AG09309 (cell line): ENCODE measurements at regions not wholly inside any gene's neighbourhood (a gene's known extent, or its start where the extent isn't known, plus 50 kb on each side); places are given as distances from the start of the nearest gene placed in this dataset.

Experiments
- DNase-seq: peaks from one replicate; pipeline ENCODE4 v3.0.0-alpha.2; 2010; ENCODE audit warnings: low read depth
- H3K4me3 ChIP-seq: 2 replicates; pipeline ENCODE4 v1.5.1; 2011; ENCODE audit warnings: mild to moderate bottlenecking, low read depth, low read length, moderate library complexity; ENCODE audit not compliant: control insufficient read depth
- CTCF ChIP-seq: IDR thresholded peaks from 2 replicates; pipeline ENCODE4 v1.5.1; 2011; ENCODE audit warnings: mild to moderate bottlenecking, low read depth, low read length, inconsistent platforms; ENCODE audit not compliant: insufficient read depth, control insufficient read depth; ENCODE audit errors: missing control alignments

DNA sequence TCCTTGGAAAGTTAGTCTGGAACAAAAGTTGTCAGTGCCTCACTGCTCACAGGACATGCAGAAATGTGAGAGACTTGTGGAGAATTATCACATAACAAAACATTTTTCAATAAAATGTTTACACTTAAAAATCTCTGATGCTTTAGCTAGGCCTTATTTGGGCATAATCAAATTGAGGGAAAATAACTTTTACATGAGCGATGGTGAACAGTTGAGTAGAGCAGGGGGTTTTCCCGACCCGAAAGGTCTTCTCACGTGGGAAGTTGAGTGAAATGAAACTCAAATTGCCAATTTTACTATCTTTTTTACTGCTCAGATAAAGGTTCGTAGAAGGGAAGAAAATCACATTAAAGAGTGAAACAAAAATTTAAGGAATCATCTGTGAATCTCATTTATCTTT is 465.6 kb downstream of the MTX2 start:
- TF ChIP-seq CTCF, result no peak
- no peak overlapping the region for H3K4me3 ChIP-seq
- no peak for DNase-seq

GRCh38 chr2:176742271-176742670 is 470.3 kb upstream of the HNRNPA3 start:
- no peak overlapping the region for H3K4me3 ChIP-seq
- TF ChIP-seq CTCF, result no peak
- DNase-seq, result no peak

DNA sequence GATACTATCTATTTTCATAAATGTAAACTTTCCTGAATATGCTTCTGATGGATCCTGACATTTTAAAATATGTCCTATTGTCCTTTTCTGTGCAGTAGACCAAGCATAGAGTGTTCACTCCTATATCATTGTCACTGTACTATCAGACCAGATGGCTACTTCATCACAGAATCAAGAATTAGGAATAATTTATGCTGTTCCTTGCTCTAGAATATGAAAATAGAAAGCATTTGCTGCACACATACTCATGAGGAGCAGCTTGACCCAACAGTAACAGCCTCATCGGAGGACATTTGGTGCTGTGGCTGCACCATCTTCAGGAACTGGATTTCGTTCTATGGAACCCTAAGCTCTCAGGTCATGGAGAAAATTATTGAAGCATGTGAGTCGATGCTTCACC is 468.9 kb upstream of the HNRNPA3 start:
- TF ChIP-seq CTCF, result no peak
- H3K4me3 ChIP-seq, result no peak overlapping the region
- DNase-seq, result no peak

- H3K4me3 ChIP-seq, result no peak overlapping the region
- TF ChIP-seq CTCF, result no peak
Measured at GRCh38 chr2:176744146-176744545, 468.4 kb upstream of the HNRNPA3 start.

DNA sequence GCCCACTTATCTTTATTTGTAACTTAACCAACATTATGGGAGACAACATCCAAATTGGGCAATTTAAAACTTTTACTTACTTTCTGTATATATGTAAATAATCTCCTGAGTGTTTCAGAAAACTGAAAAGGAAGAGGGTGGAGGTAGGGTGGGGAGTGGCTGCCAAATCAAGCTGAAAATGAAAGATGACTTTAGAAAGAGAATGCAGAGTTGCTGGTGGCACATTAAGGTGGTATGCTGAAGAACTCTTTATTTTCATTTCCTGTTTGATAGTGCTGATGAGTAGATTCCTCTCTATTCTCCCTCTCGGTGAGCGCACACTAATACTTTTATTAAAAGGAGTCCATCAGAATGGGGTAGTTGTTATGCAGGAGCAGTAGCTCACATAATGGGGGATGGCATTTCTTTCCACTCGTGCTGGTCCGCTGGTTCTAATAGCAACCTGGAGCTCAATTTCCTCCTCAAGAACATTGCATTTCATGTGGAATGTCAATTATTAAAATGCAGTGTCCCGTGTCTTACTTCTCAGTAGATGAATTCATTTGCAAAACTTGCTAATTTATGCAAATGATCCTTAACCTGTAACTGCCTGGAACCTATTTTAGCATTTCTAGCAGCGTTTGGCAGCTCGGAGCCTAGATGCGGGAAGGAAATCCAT is 466.9 kb upstream of the HNRNPA3 start:
- no peak for DNase-seq
- H3K4me3 ChIP-seq, result no peak overlapping the region
- no peak for TF ChIP-seq CTCF

More at GRCh38 chr2:176744146-176744545, 468.4 kb upstream of the HNRNPA3 start:
- no peak for DNase-seq

GRCh38 chr2:176746411-176746810 is 466.2 kb upstream of the HNRNPA3 start:
- DNase-seq, result no peak
- no peak for TF ChIP-seq CTCF
- no peak overlapping the region for H3K4me3 ChIP-seq

DNA sequence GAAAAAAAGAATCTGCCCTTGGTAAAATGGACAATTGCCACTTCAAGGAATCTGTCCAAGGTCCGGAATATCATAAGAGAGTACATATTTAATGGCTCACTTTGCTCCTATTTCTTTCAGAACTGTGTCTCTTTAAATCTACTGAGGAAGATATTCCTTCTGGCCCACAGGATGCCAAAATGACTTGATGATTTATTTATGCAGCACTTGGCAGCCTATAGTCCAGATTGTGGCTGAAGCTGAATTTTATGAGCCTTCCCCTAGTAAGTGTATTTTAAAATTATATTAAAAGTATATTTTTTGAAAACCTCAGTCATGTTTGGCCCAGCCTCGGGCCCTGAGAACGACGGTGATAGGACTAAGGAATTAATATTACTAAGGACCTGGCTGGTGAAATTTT is 465.1 kb upstream of the HNRNPA3 start:
- no peak for TF ChIP-seq CTCF

More for the DNA sequence above, 465.1 kb upstream of the HNRNPA3 start:
- no peak for DNase-seq
- no peak overlapping the region for H3K4me3 ChIP-seq
